GM18951 (cell line): ENCODE measurements at regions not wholly inside any gene's neighbourhood (a gene's known extent, or its start where the extent isn't known, plus 50 kb on each side); places are given as distances from the start of the nearest gene placed in this dataset.
"Not testable (repeated sequence)": the region's sequence is repeated elsewhere in the genome, so short reads cannot be mapped to it uniquely, and the experiment has no call there.

ENCODE experiments used
- POLR2A ChIP-seq: IDR thresholded peaks from 4 replicates; pipeline ENCODE4 v1.6.1; 2011; ENCODE audit warnings: mild to moderate bottlenecking; ENCODE audit not compliant: insufficient read length, insufficient read depth; ENCODE audit errors: extremely low read depth
- in situ Hi-C: fragments of 300-500 bp; cut with MboI; formaldehyde crosslinking; loops from one replicate; pipeline ENCODE4 v1.12.0; 2022; ENCODE audit warnings: low sequenced_read_pairs, mixed read lengths, inconsistent platforms; ENCODE audit not compliant: unreplicated experiment

- TF ChIP-seq POLR2A: no peak
- in situ Hi-C loops: no loop called here
These were observed 984.8 kb downstream of the TMEM121 start for GRCh38 chr14:106511006-106511799.

DNA sequence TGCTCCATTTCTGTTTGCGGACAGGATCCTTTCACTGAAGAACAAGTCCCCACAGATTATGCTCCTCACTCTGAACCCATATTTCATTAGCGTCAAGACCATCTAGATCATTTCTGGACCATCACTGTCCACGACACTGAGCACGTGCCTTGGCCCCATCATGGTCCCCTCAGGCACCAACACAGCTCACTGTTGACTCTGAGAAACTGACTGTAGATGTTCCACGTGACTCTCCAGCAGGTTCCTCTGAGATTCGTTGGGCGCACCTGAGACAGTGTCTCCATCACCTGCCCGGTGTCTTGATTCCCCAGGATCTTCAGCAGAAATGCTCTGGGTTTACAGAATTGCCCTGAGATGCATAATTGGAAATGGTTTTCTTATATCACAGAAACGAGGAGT, 985.4 kb downstream of the TMEM121 start:
- in situ Hi-C loops: no loop called here
- TF ChIP-seq POLR2A: no peak

GRCh38 chr14:106513302-106513701, 986.9 kb downstream of the TMEM121 start:
- no peak for TF ChIP-seq POLR2A
- in situ Hi-C loops: no loop called here

- no peak for TF ChIP-seq POLR2A
- in situ Hi-C loops: no loop called here
These were observed 991.9 kb downstream of the TMEM121 start for GRCh38 chr14:106518054-106518943.

GRCh38 chr14:106522118-106522517, 995.7 kb downstream of the TMEM121 start:
- in situ Hi-C loops: not testable (repeated sequence)

DNA sequence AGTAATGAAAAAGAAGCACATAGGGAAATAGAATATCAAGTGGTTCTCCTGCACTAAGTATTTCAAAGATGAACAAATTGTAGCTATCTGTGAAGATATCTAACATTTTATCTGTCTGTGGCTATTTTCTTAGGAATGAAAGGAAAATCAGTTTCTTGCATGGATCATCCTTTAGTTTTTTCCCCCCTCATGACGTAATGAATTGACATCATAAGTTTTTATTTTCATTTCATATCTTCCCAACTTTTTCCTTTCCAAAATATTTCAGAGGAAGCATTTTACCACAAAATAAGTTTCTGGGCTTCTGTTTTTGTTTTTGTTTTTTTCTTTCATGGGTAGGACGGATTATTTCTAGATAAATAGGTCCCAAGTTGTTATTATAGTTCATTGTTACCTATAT, 996.6 kb downstream of the TMEM121 start:
- no peak for TF ChIP-seq POLR2A
- in situ Hi-C loops: no loop called here

DNA sequence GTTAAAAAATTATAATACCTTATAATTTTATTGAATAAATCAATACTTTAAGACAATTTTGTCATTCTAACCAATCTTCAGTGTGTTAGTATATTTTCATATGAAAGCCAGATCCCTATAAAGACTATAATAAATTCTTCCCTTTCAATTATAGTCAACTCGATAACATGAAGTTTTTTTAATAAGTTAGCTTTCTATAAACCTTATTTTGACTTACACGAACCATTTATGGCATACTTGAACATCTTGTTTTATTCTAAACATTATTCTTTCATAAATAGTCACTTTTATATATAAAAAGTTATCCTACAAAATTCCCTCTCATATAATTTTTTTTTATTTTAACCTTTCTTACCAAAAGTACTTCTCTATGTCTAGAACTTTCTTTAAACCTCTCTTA, 1002.3 kb downstream of the TMEM121 start:
- in situ Hi-C loops: no loop called here
- TF ChIP-seq POLR2A: no peak

DNA sequence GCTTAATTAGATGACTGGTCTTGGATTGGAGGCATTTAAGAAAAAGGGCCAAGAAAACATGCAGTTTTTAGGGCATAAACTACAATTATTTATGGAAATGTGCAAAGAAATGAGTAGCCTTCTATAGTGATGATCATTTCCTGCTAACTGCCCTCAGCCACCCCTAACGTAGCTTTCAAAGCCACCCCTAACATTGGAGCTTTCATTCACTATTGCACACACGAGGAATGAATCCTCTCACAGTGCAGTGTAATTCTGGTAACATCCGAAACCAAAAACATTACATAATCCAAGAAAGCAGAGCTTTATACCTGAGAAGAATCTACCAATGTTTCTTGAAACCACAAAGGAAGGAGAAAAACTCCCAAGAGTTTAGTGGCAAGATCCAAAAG, 1003.6 kb downstream of the TMEM121 start:
- in situ Hi-C loops: no loop called here
- no peak for TF ChIP-seq POLR2A

GRCh38 chr14:106530423-106531107, 1004.2 kb downstream of the TMEM121 start:
- TF ChIP-seq POLR2A: no peak
- in situ Hi-C loops: no loop called here

DNA sequence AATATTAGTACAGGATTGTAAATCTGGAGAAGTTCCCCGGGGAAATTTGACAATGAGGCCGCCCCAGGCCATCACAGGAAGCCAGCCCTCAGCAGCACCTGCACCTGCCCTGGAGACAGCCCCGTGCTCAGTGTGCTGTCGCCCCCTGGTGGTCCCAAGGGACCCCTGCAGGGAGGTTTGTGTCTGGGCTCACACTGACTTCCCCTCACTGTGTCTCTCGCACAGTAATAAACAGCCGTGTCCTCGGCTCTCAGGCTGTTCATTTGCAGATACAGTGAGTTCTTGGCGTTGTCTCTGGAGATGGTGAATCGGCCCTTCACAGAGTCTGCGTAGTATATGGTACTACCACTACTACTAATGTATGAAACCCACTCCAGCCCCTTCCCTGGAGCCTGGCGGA, 1011.2 kb downstream of the TMEM121 start:
- in situ Hi-C loops: not testable (repeated sequence)

DNA sequence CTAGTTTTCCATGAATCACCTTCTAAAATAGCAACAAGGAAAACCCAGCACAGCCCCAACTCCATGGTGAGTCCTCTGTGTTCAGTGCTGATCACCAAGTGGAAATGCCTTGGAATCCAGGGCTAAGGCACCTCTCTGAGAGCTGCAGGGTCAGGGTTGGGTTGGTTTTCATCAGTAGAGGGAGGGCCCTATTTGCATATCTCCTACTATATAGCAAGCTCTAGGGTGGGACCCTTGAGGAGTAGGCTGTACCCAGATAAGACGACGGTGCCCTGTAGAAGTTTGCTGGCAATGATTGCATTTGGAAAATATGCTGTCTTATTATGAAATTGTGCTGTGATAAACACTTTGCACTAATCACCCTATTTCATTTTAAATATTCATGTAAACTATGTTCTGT, 1011.8 kb downstream of the TMEM121 start:
- in situ Hi-C loops: no loop called here

DNA sequence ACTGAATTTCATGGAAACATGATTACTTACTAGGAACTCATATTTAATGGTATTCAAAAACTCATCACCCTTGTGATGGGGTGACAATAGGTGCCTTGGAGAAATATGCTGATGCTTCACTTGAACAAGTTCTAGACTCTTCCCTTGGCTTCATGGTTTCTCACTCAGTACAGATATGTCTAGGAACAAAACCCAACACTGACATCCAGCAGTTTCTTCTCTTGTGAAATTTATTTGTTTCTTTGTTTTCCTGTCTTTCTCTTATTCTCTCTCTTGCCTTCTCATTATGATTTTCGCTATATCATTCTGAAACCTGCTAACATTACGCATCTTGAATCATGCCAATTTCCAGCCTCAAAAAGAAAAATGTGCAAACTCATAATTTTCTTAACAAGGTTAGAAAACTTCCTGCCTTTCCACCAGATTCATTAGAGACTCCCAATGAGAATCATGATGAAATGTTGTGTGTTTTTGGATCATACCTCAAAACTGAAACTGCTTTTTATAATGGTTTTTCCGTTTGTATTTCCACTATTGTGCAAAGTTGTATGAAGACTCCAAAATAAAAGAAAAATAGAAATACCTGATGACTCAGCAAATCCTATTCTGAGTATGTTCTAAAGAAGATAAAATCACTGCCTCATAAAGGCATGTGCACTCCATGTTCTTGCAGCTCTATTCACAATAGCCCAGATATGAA, 1021.5 kb downstream of the TMEM121 start:
- TF ChIP-seq POLR2A: no peak
- in situ Hi-C loops: no loop called here

More for the DNA sequence above, 1011.8 kb downstream of the TMEM121 start:
- no peak for TF ChIP-seq POLR2A

DNA sequence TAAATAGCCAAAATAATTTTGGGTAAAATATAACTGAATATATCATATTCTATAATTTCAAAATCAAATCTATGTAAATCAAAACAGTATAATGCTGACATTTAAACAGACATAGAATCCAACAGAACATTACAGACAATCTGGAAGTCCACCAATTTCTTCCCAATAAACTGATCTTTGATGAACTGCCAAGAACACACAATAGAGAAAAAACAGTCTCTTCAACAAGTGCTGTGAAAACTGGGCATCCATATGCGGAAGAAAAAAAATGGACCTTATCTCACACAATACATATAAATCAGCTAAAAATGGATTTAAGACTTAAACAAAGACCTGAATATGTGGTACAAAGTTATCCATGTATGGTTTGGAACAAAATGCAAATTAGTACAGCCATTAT, 1022.7 kb downstream of the TMEM121 start:
- TF ChIP-seq POLR2A: no peak
- in situ Hi-C loops: no loop called here
